H1 (cell line): ENCODE measurements at regions not wholly inside any gene's neighbourhood (a gene's known extent, or its start where the extent isn't known, plus 50 kb on each side); places are given as distances from the start of the nearest gene placed in this dataset.

Experiments
- CTCF ChIA-PET: fragments of 300-600 bp; sonication (Branson Sonifier 250); formaldehyde crosslinking; loops from one replicate; lab custom pipeline; 2021; ENCODE audit not compliant: partially characterized antibody; lab: Charles Lee
- POLR2A ChIA-PET: fragments of 300-600 bp; sonication (Branson Sonifier 250); formaldehyde crosslinking; loops from one replicate; lab custom pipeline; 2021; ENCODE audit warnings: inconsistent platforms; ENCODE audit not compliant: partially characterized antibody; lab: Charles Lee
- DNase-seq, 2 experiments: peaks; one replicate each; pipeline versions ENCODE4 v3.0.0 to v3.0.0-alpha.2; 2010 to 2022; ENCODE audit warnings: low spot score in 2 of 2, low read depth in 1 of 2, mixed read lengths in 1 of 2
- FAIRE-seq: peaks from 2 replicates; lab custom pipeline; 2011; peaks lifted over from hg19 to GRCh38; lab: Jason Lieb, UNC
- H2AFZ ChIP-seq: 2 replicates; pipeline ENCODE4 v1.8.1; 2012; ENCODE audit warnings: low read length, inconsistent platforms
- H2AK5ac ChIP-seq: 2 replicates; pipeline ENCODE4 v1.6.1; 2013; ENCODE audit warnings: low read depth, low read length
- H2BK120ac ChIP-seq: replicated peaks from 2 replicates; pipeline ENCODE3; 2013; ENCODE audit warnings: low read depth, low read length, inconsistent platforms
- H2BK12ac ChIP-seq: 2 replicates; pipeline ENCODE4 v1.6.1; 2013; ENCODE audit warnings: low read depth, low read length
- H2BK15ac ChIP-seq: 2 replicates; pipeline ENCODE4 v1.6.1; 2013; ENCODE audit warnings: low read length
- H2BK20ac ChIP-seq: 2 replicates; pipeline ENCODE4 v1.6.1; 2013; ENCODE audit warnings: low read length
- H2BK5ac ChIP-seq: 2 replicates; pipeline ENCODE4 v1.6.1; 2013; ENCODE audit warnings: low read depth, low read length
- H3K14ac ChIP-seq: 2 replicates; pipeline ENCODE4 v1.6.1; 2013; ENCODE audit warnings: inconsistent platforms; ENCODE audit not compliant: insufficient read length
- H3K18ac ChIP-seq: 2 replicates; pipeline ENCODE4 v1.6.1; 2013; ENCODE audit warnings: low read length; ENCODE audit errors: extremely low read depth
- H3K23ac ChIP-seq: 2 replicates; pipeline ENCODE4 v1.6.1; 2013; ENCODE audit warnings: inconsistent platforms; ENCODE audit not compliant: insufficient read length
- H3K23me2 ChIP-seq: 2 replicates; pipeline ENCODE4 v1.6.1; 2013; ENCODE audit warnings: low read depth, low read length
- H3K27ac ChIP-seq: 2 replicates; pipeline ENCODE4 v1.6.1; 2011; ENCODE audit warnings: low read depth, low read length, inconsistent platforms
- H3K27me3 ChIP-seq, 4 experiments: replicated peaks in 1 of 4; 1 replicate in 1 of 4; 2 replicates in 3 of 4; pipeline versions ENCODE4 v1.6.1 to v1.8.1; 2011 to 2013; ENCODE audit warnings: low read length in 3 of 4, mild to moderate bottlenecking in 3 of 4, inconsistent platforms in 2 of 4, mixed read lengths in 2 of 4, moderate library complexity in 1 of 4; ENCODE audit not compliant: control insufficient read depth in 3 of 4, insufficient read depth in 3 of 4; ENCODE audit errors: extremely low read depth in 1 of 4
- H3K36me3 ChIP-seq, 4 experiments: 2 replicates each; pipeline versions ENCODE4 v1.6.1 to v1.8.1; 2011 to 2013; ENCODE audit warnings: mild to moderate bottlenecking in 4 of 4, low read length in 3 of 4, moderate library complexity in 2 of 4, control low read depth in 1 of 4, inconsistent platforms in 1 of 4; ENCODE audit not compliant: insufficient read depth in 4 of 4, control insufficient read depth in 2 of 4
- H3K4ac ChIP-seq: replicated peaks from 2 replicates; pipeline ENCODE3; 2013; ENCODE audit warnings: low read length, low read depth, mixed read lengths, inconsistent platforms; ENCODE audit not compliant: insufficient read length
- H3K4me1 ChIP-seq, 4 experiments: replicated peaks in 1 of 4; 1 replicate in 1 of 4; 2 replicates in 3 of 4; pipeline versions ENCODE4 v1.6.1 to v1.8.1; 2011 to 2013; ENCODE audit warnings: low read length in 3 of 4, inconsistent platforms in 2 of 4, mixed read lengths in 1 of 4; ENCODE audit not compliant: insufficient read depth in 4 of 4, control insufficient read depth in 3 of 4
- H3K4me2 ChIP-seq, 2 experiments: 2 replicates each; pipeline versions ENCODE4 v1.6.1 to v1.8.1; 2011 to 2013; ENCODE audit warnings: low read depth in 2 of 2, low read length in 2 of 2, control low read depth in 1 of 2, inconsistent platforms in 1 of 2, mild to moderate bottlenecking in 1 of 2; ENCODE audit not compliant: insufficient read depth in 1 of 2
- H3K4me3 ChIP-seq, 4 experiments: fragments of 200-600, 300-600 bp in 1 of 4; sonication (generic), shearing (Covaris generic), sonication (Bioruptor Twin) in 1 of 4; 2 replicates each; pipeline versions ENCODE4 v1.5.1 to v1.8.1; 2011 to 2016; ENCODE audit warnings: low read length in 4 of 4, low read depth in 3 of 4, control low read depth in 2 of 4, inconsistent platforms in 2 of 4, mild to moderate bottlenecking in 2 of 4, mixed read lengths in 1 of 4, moderate library complexity in 1 of 4; ENCODE audit not compliant: insufficient read depth in 2 of 4; ENCODE audit errors: extremely low read depth in 1 of 4
- H3K56ac ChIP-seq: replicated peaks from 2 replicates; pipeline ENCODE3; 2013; ENCODE audit warnings: low read depth, mild to moderate bottlenecking, mixed read lengths, low read length, inconsistent platforms; ENCODE audit not compliant: insufficient read length
- H3K79me1 ChIP-seq: 2 replicates; pipeline ENCODE4 v1.6.1; 2013; ENCODE audit warnings: low read depth, low read length, control low read depth
- H3K79me2 ChIP-seq, 2 experiments: 2 replicates each; pipeline versions ENCODE4 v1.6.1 to v1.8.1; 2012 to 2013; ENCODE audit warnings: low read length in 2 of 2, mild to moderate bottlenecking in 2 of 2, inconsistent platforms in 1 of 2; ENCODE audit not compliant: insufficient read depth in 2 of 2, control insufficient read depth in 1 of 2
- H3K9ac ChIP-seq, 4 experiments: replicated peaks in 1 of 4; 1 replicate in 1 of 4; 2 replicates in 3 of 4; pipeline versions ENCODE4 v1.6.1 to v1.8.1; 2011 to 2013; ENCODE audit warnings: low read depth in 3 of 4, low read length in 3 of 4, control low read depth in 2 of 4, mild to moderate bottlenecking in 2 of 4, moderate library complexity in 2 of 4, inconsistent platforms in 1 of 4; ENCODE audit errors: extremely low read depth in 1 of 4
- H3K9me3 ChIP-seq, 2 experiments: 2 replicates each; pipeline versions ENCODE4 v1.6.1 to v1.8.1; 2012 to 2013; ENCODE audit warnings: mild to moderate bottlenecking in 2 of 2, moderate library complexity in 2 of 2, control low read depth in 1 of 2, inconsistent platforms in 1 of 2, low read depth in 1 of 2, low read length in 1 of 2, mixed read lengths in 1 of 2; ENCODE audit not compliant: insufficient read depth in 2 of 2
- H4K20me1 ChIP-seq, 2 experiments: replicated peaks in 1 of 2; 2 replicates each; pipeline versions ENCODE3 to v1.8.1; 2011 to 2013; ENCODE audit warnings: inconsistent platforms in 2 of 2, low read length in 2 of 2, mild to moderate bottlenecking in 1 of 2; ENCODE audit not compliant: insufficient read depth in 2 of 2, control insufficient read depth in 1 of 2
- H4K5ac ChIP-seq: 2 replicates; pipeline ENCODE4 v1.6.1; 2013; ENCODE audit warnings: low read length, low read depth, mixed read lengths, inconsistent platforms; ENCODE audit not compliant: insufficient read length
- H4K8ac ChIP-seq: 2 replicates; pipeline ENCODE4 v1.8.0; 2013; ENCODE audit warnings: mild to moderate bottlenecking, moderate library complexity, low read length, inconsistent platforms; ENCODE audit not compliant: insufficient read depth; ENCODE audit errors: extremely low read depth
- H4K91ac ChIP-seq: replicated peaks from 2 replicates; pipeline ENCODE3; 2013; ENCODE audit warnings: low read length, mixed read lengths, inconsistent platforms; ENCODE audit not compliant: insufficient read length
- ATF3 ChIP-seq: IDR thresholded peaks from 2 replicates; pipeline ENCODE4 v1.6.1; 2011; ENCODE audit warnings: low read depth, mild to moderate bottlenecking, low read length; ENCODE audit not compliant: insufficient read depth
- FOSL1 ChIP-seq: IDR thresholded peaks from 2 replicates; pipeline ENCODE4 v1.6.1; 2011; ENCODE audit warnings: mild to moderate bottlenecking, low read depth, low read length, moderate library complexity; ENCODE audit not compliant: insufficient read depth
- KDM1A ChIP-seq: fragments of 200-600, 300-600 bp; sonication (generic); IDR thresholded peaks from 2 replicates; pipeline ENCODE4 v1.7.1; 2016; ENCODE audit warnings: mild to moderate bottlenecking, low read length, borderline replicate concordance
- KDM5A ChIP-seq: fragments of 200-600 bp; IDR thresholded peaks from 2 replicates; pipeline ENCODE4 v1.7.1; 2012; ENCODE audit warnings: mild to moderate bottlenecking, low read length, inconsistent platforms, mixed read lengths
- MAFK ChIP-seq: IDR thresholded peaks from 2 replicates; pipeline ENCODE4 v1.6.1; 2012; ENCODE audit warnings: low read depth, mild to moderate bottlenecking, improper control_type of control experiment, low read length
- MAX ChIP-seq: IDR thresholded peaks from 2 replicates; pipeline ENCODE4 v1.6.1; 2012; ENCODE audit warnings: inconsistent platforms
- NRF1 ChIP-seq: IDR thresholded peaks from 2 replicates; pipeline ENCODE4 v1.6.1; 2011; ENCODE audit warnings: mild to moderate bottlenecking, low read depth, low read length, improper control_type of control experiment
- RXRA ChIP-seq: IDR thresholded peaks from 2 replicates; pipeline ENCODE4 v1.6.1; 2011; ENCODE audit warnings: low read depth, mild to moderate bottlenecking, low read length, moderate library complexity; ENCODE audit not compliant: insufficient read depth
- SAP30 ChIP-seq: fragments of 300-600 bp; sonication (generic); IDR thresholded peaks from 2 replicates; pipeline ENCODE4 v1.7.1; 2012; ENCODE audit warnings: low read length, moderate library complexity, mild to moderate bottlenecking, inconsistent platforms; ENCODE audit not compliant: insufficient read depth, insufficient replicate concordance
- SP1 ChIP-seq: IDR thresholded peaks from 2 replicates; pipeline ENCODE4 v1.6.1; 2011; ENCODE audit warnings: low read depth, low read length
- TEAD4 ChIP-seq: IDR thresholded peaks from 2 replicates; pipeline ENCODE4 v1.6.1; 2012; ENCODE audit warnings: low read depth, low read length, inconsistent platforms, mixed read lengths

GRCh38 chr12:58710901-58711300, 209.4 kb downstream of the LRIG3 start:
- Histone ChIP-seq H4K20me1 (no peaks in the 10 kb centered on the region), H3K9me3 (peaks cover 8 to 15% of the 10 kb centered on the region in 2 experiments), H2BK120ac (no peak overlapping the region), H3K4ac (no peak overlapping the region), H3K36me3 (peaks cover 0 to 2% (median 0%) of the 10 kb centered on the region in 4 experiments; a peak in 2 of 8 replicates), H2AFZ (no peak overlapping the region), H2BK20ac (no peak overlapping the region), H4K91ac (no peak overlapping the region), H3K27me3 (no peaks in the 10 kb centered on the region), H3K4me3 (no peak overlapping the region), H2AK5ac (no peak overlapping the region), H2BK12ac (no peak overlapping the region), H3K56ac (no peak overlapping the region), H3K23ac (no peak overlapping the region), H2BK15ac (no peak overlapping the region), H3K4me1 (peaks cover 0 to 3% (median 1%) of the 10 kb centered on the region in 4 experiments; a peak in 3 of 7 replicates), H3K79me1 (no peaks in the 10 kb centered on the region), H3K79me2 (no peaks in the 10 kb centered on the region), H3K27ac (no peak overlapping the region), H3K4me2 (no peak overlapping the region), H3K14ac (no peak overlapping the region), H3K23me2 (no peaks in the 10 kb centered on the region), H4K8ac (no peak overlapping the region), H2BK5ac (no peak overlapping the region), H4K5ac (no peak overlapping the region), H3K18ac (no peak overlapping the region), H3K9ac (no peak overlapping the region)
- DNase-seq (no peak), FAIRE-seq (no peak)
- no peak for TF ChIP-seq NRF1
- TF ChIP-seq SAP30: no peak
- no peak for TF ChIP-seq ATF3
- no peak for TF ChIP-seq RXRA
- no peak for TF ChIP-seq KDM5A
- TF ChIP-seq FOSL1: no peak
- no peak for TF ChIP-seq SP1
- no peak for TF ChIP-seq TEAD4
- no peak for TF ChIP-seq KDM1A
- no peak for TF ChIP-seq MAX
- no peak for TF ChIP-seq MAFK
- TF ChIP-seq, all 59 proteins: peak for 0
- POLR2A ChIA-PET: no interaction called here
- CTCF ChIA-PET: no interaction called here
